GM19395 (cell line): ENCODE measurements at regions not wholly inside any gene's neighbourhood (a gene's known extent, or its start where the extent isn't known, plus 50 kb on each side); places are given as distances from the start of the nearest gene placed in this dataset.
"Not testable (repeated sequence)": the region's sequence is repeated elsewhere in the genome, so short reads cannot be mapped to it uniquely, and the experiment has no call there.

Experiments used
- ATAC-seq: cut with Tn5 transposase; IDR thresholded peaks from one replicate; pipeline ENCODE4 v1.9.1; 2021; ENCODE audit warnings: mild to moderate bottlenecking, moderate library complexity; ENCODE audit not compliant: unreplicated experiment

- no peak for ATAC-seq
Measured at GRCh38 chr16:29311461-29312344, 94.8 kb downstream of the NPIPB11 start.

GRCh38 chr16:29310852-29311314 is 95.6 kb downstream of the NPIPB11 start:
- no peak for ATAC-seq

- not testable (repeated sequence) for ATAC-seq
Measured at GRCh38 chr16:29310243-29310642, 96.3 kb downstream of the NPIPB11 start.

- not testable (repeated sequence) for ATAC-seq
Measured at GRCh38 chr16:29309601-29310000, 96.9 kb downstream of the NPIPB11 start.

- no peak for ATAC-seq
Measured at GRCh38 chr16:29308644-29309546, 97.6 kb downstream of the NPIPB11 start.

GRCh38 chr16:29307598-29308507 is 98.7 kb downstream of the NPIPB11 start:
- ATAC-seq, result no peak

GRCh38 chr16:29306943-29307597 is 99.4 kb downstream of the NPIPB11 start:
- ATAC-seq, result no peak

GRCh38 chr16:29306201-29306600 is 100.3 kb downstream of the NPIPB11 start:
- ATAC-seq, result no peak

GRCh38 chr16:29305018-29305417 is 101.5 kb downstream of the NPIPB11 start:
- ATAC-seq, result not testable (repeated sequence)

GRCh38 chr16:29304251-29304650 is 102.3 kb downstream of the NPIPB11 start:
- ATAC-seq, result no peak

- ATAC-seq, result no peak
Measured at GRCh38 chr16:29303520-29303919, 103.0 kb downstream of the NPIPB11 start.

GRCh38 chr16:29302976-29303375 is 103.5 kb downstream of the NPIPB11 start:
- no peak for ATAC-seq

GRCh38 chr16:29302433-29302832 is 104.1 kb downstream of the NPIPB11 start:
- ATAC-seq, result not testable (repeated sequence)

GRCh38 chr16:29301662-29302285 is 104.7 kb downstream of the NPIPB11 start:
- ATAC-seq, result not testable (repeated sequence)

- ATAC-seq, result not testable (repeated sequence)
Measured at GRCh38 chr16:29300541-29301535, 105.7 kb downstream of the NPIPB11 start.

- ATAC-seq, result not testable (repeated sequence)
Measured at GRCh38 chr16:29300030-29300491, 106.5 kb downstream of the NPIPB11 start.

GRCh38 chr16:29298997-29299396 is 107.5 kb downstream of the NPIPB11 start:
- not testable (repeated sequence) for ATAC-seq

GRCh38 chr16:29298307-29298706 is 108.2 kb downstream of the NPIPB11 start:
- ATAC-seq, result not testable (repeated sequence)
